Nephron progenitor cell (in vitro differentiated cells): ENCODE measurements at regions not wholly inside any gene's neighbourhood (a gene's known extent, or its start where the extent isn't known, plus 50 kb on each side); places are given as distances from the start of the nearest gene placed in this dataset.
A peak's percentile ranks its signal among the peaks of the same experiment; 100 is the strongest.

Experiments used
- DNase-seq: peaks from one replicate; pipeline ENCODE4 v3.0.0; 2021
- H3K27ac Mint-ChIP-seq: 2 replicates; pipeline ENCODE4 v1.8.0; 2021; ENCODE audit warnings: mild to moderate bottlenecking, moderate library complexity, mixed read lengths
- H3K27me3 Mint-ChIP-seq: 2 replicates; pipeline ENCODE4 v1.8.0; 2021; ENCODE audit warnings: mild to moderate bottlenecking, low read depth, mixed read lengths; ENCODE audit not compliant: poor library complexity
- H3K36me3 Mint-ChIP-seq: 2 replicates; pipeline ENCODE4 v1.8.0; 2021; ENCODE audit warnings: low read depth, mixed read lengths
- H3K4me1 Mint-ChIP-seq: 2 replicates; pipeline ENCODE4 v1.8.0; 2021; ENCODE audit warnings: mixed read lengths
- H3K4me3 Mint-ChIP-seq: 2 replicates; pipeline ENCODE4 v1.8.0; 2021; ENCODE audit warnings: mild to moderate bottlenecking, moderate library complexity, mixed read lengths
- H3K9me3 Mint-ChIP-seq: 2 replicates; pipeline ENCODE4 v1.8.0; 2021; ENCODE audit warnings: mild to moderate bottlenecking, moderate library complexity, mixed read lengths
- CTCF ChIP-seq: fragments of 200-600 bp; sonication (generic); IDR thresholded peaks from 2 replicates; pipeline ENCODE4 v1.5.0; 2021; ENCODE audit warnings: antibody characterized with exemption

DNA sequence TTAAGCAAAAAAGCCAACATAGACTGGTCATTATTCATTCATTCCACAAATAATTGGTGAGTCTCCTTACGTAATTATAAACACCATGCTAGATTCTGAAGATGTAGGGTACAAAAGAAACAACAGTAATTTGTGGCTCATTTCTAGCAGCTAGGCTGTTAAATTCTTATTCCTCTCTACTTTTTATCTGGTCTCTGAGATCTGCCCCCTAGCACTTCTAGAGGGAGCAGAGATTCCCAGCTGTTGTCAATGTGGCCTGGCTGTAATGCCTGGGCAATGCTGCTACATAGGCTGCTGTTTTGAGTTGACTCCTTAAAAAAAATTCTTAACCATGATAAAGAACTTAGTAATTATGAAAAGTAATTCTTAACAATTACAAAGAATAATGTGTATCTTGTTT is 434.9 kb upstream of the THRB start:
- no peaks in the 10 kb centered on the region for H3K9me3 Mint-ChIP-seq
- DNase-seq: no peak
- no peaks in the 10 kb centered on the region for H3K27me3 Mint-ChIP-seq
- no peak overlapping the region for H3K27ac Mint-ChIP-seq
- H3K36me3 Mint-ChIP-seq: no peaks in the 10 kb centered on the region
- no peak overlapping the region for H3K4me3 Mint-ChIP-seq
- H3K4me1 Mint-ChIP-seq: peaks cover 3% of the 10 kb centered on the region
- TF ChIP-seq CTCF: no peak

DNA sequence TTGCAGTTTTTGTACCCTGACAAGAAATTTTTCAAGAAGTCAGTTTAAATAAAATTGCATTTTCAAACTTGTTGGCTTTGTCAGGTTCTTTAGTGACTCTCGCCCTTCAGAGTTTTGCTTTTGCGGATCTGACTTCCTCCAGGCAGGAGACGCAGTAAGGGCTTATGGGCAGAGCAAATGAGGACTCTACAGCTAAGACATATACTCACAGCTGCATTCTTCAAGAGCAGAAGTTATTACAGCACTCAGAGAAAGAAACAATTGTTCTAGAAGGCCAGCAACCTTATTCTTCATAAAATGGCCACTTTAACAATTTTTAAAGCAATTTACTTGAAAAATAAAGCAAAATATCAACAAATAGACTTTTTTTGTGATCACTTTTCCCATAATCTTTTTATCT is 438.8 kb upstream of the THRB start:
- peaks cover 4% of the 10 kb centered on the region for H3K27me3 Mint-ChIP-seq
- no peaks in the 10 kb centered on the region for H3K36me3 Mint-ChIP-seq
- no peak for TF ChIP-seq CTCF
- peaks cover 3% of the 10 kb centered on the region for H3K4me1 Mint-ChIP-seq
- no peak overlapping the region for H3K4me3 Mint-ChIP-seq
- H3K9me3 Mint-ChIP-seq: no peaks in the 10 kb centered on the region
- H3K27ac Mint-ChIP-seq: no peak overlapping the region
- no peak for DNase-seq

DNA sequence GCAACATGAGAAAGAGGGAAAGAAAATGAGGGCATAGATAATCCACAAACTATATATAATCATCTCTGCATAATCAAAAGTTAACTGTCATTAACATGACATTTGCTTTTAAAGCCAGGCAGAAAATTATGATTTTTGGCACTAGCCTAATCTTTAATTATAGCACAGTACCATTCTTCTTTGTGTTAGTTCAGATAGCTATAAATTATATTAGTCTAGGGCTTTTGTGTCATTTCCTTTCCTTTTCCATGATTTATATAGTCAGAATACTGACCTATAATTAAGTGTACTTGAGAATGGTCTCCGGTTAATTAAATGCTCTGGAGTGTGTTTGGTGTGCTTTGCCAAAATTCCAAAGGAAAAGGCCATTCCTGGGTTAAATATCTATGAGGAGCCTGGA is 441.9 kb upstream of the THRB start:
- H3K4me1 Mint-ChIP-seq: peaks cover 3% of the 10 kb centered on the region
- DNase-seq: no peak
- TF ChIP-seq CTCF: no peak
- H3K27ac Mint-ChIP-seq: no peak overlapping the region
- H3K36me3 Mint-ChIP-seq: no peaks in the 10 kb centered on the region
- H3K4me3 Mint-ChIP-seq: no peak overlapping the region
- peaks cover 7% of the 10 kb centered on the region for H3K27me3 Mint-ChIP-seq
- no peaks in the 10 kb centered on the region for H3K9me3 Mint-ChIP-seq

GRCh38 chr3:24937228-24937627 is 442.6 kb upstream of the THRB start:
- Mint-ChIP-seq H3K27ac (peak overlapping the region; percentile 5), H3K9me3 (no peaks in the 10 kb centered on the region), H3K4me3 (no peak overlapping the region), H3K27me3 (peaks cover 7% of the 10 kb centered on the region), H3K4me1 (peaks cover 3% of the 10 kb centered on the region), H3K36me3 (no peaks in the 10 kb centered on the region)
- no peak for DNase-seq
- no peak for TF ChIP-seq CTCF

DNA sequence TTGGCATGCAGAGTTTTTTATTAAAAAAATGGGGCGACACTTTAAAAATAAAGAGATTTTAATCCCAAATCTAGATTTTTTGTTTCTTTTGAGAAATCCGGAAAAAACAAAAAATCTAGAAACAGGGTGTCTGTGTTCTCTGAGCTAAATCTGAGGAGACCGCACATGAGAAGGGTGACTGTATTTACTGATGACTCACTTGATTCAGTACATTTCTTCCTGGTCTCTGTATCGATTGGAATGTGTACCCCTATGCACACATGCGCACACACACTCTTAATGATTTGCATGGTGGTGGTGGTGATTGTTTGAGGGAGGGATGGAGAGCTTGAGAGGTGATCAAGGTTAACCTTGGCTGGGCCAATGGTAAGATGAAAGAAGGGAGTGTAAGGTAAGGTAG is 443.1 kb upstream of the THRB start:
- peaks cover 7% of the 10 kb centered on the region for H3K27me3 Mint-ChIP-seq
- H3K27ac Mint-ChIP-seq: no peak overlapping the region
- H3K36me3 Mint-ChIP-seq: no peaks in the 10 kb centered on the region
- no peak overlapping the region for H3K4me3 Mint-ChIP-seq
- peaks cover 3% of the 10 kb centered on the region for H3K4me1 Mint-ChIP-seq
- DNase-seq: no peak
- no peaks in the 10 kb centered on the region for H3K9me3 Mint-ChIP-seq
- TF ChIP-seq CTCF: no peak

GRCh38 chr3:24943961-24944360 is 449.3 kb upstream of the THRB start:
- no peak overlapping the region for H3K27ac Mint-ChIP-seq
- peaks cover 3% of the 10 kb centered on the region for H3K27me3 Mint-ChIP-seq
- H3K9me3 Mint-ChIP-seq: no peaks in the 10 kb centered on the region
- no peaks in the 10 kb centered on the region for H3K4me1 Mint-ChIP-seq
- H3K4me3 Mint-ChIP-seq: no peak overlapping the region
- no peaks in the 10 kb centered on the region for H3K36me3 Mint-ChIP-seq
- no peak for TF ChIP-seq CTCF
- DNase-seq: no peak
